ENCODE measurements at regions not wholly inside any gene's neighbourhood (a gene's known extent, or its start where the extent isn't known, plus 50 kb on each side); places are given as distances from the start of the nearest gene placed in this dataset.
"Not testable (repeated sequence)": the region's sequence is repeated elsewhere in the genome, so short reads cannot be mapped to it uniquely, and the experiment has no call there.

GRCh38 chr14:92223025-92223424 lies 99.9 kb upstream of the SLC24A4 start:
- no peak for DNase-seq

GRCh38 chr14:92224358-92224954 lies 98.5 kb upstream of the SLC24A4 start:
- DNase-seq: no peak

- no peak for DNase-seq
Measured at GRCh38 chr14:92225731-92226130, 97.2 kb upstream of the SLC24A4 start.

GRCh38 chr14:92226166-92226565 lies 96.8 kb upstream of the SLC24A4 start:
- DNase-seq: not testable (repeated sequence)

- DNase-seq: no peak
Measured at GRCh38 chr14:92236243-92236900, 86.6 kb upstream of the SLC24A4 start.

GRCh38 chr14:92240658-92241057 lies 82.3 kb upstream of the SLC24A4 start:
- DNase-seq: no peak

- no peak for DNase-seq
Measured at GRCh38 chr14:92241966-92242595, 80.9 kb upstream of the SLC24A4 start.

- DNase-seq: no peak
Measured at GRCh38 chr14:92244805-92245204, 78.2 kb upstream of the SLC24A4 start.

- DNase-seq: no peak
Measured at GRCh38 chr14:92247341-92247740, 75.6 kb upstream of the SLC24A4 start.

- DNase-seq: no peak
Measured at GRCh38 chr14:92247947-92248346, 75.0 kb upstream of the SLC24A4 start.

GRCh38 chr14:92248696-92249095 lies 74.3 kb upstream of the SLC24A4 start:
- DNase-seq: no peak

GRCh38 chr14:92250366-92250765 lies 72.6 kb upstream of the SLC24A4 start:
- DNase-seq: not testable (repeated sequence)

GRCh38 chr14:92252323-92252722 lies 70.6 kb upstream of the SLC24A4 start:
- DNase-seq: no peak

- DNase-seq: no peak
Measured at GRCh38 chr14:92253381-92253894, 69.5 kb upstream of the SLC24A4 start.

GRCh38 chr14:92254786-92255185 lies 68.2 kb upstream of the SLC24A4 start:
- peak; percentile 11 for DNase-seq

- no peak for DNase-seq
Measured at GRCh38 chr14:92258934-92259333, 64.0 kb upstream of the SLC24A4 start.

- peak; percentile 10 for DNase-seq
Measured at GRCh38 chr14:92259613-92260357, 63.2 kb upstream of the SLC24A4 start.

- DNase-seq: no peak
Measured at GRCh38 chr14:92263681-92264080, 59.3 kb upstream of the SLC24A4 start.

- DNase-seq: no peak
Measured at GRCh38 chr14:92264195-92264594, 58.8 kb upstream of the SLC24A4 start.

- DNase-seq: no peak
Measured at GRCh38 chr14:92266216-92266615, 56.7 kb upstream of the SLC24A4 start.
